B cell (primary cell): ENCODE measurements at regions not wholly inside any gene's neighbourhood (a gene's known extent, or its start where the extent isn't known, plus 50 kb on each side); places are given as distances from the start of the nearest gene placed in this dataset.

Experiments
- ATAC-seq: fragments of 200-7000 bp; cut with Tn5 transposase; one replicate; pipeline ENCODE4 v1.10.0; 2021; ENCODE audit warnings: low read depth, mild to moderate bottlenecking, moderate number of reproducible peaks, moderate library complexity
- CTCF ChIA-PET: fragments of 350-600 bp; sonication (Branson Sonifier 250); formaldehyde crosslinking; loops from one replicate; lab custom pipeline; 2021; ENCODE audit warnings: antibody characterized with exemption, inconsistent platforms; lab: Charles Lee
- POLR2A ChIA-PET: fragments of 350-600 bp; sonication (Branson Sonifier 250); formaldehyde crosslinking; loops from one replicate; lab custom pipeline; 2021; ENCODE audit warnings: antibody characterized with exemption; lab: Charles Lee
- DNase-seq: peaks from one replicate; pipeline ENCODE4 v3.0.0; 2013
- H2AFZ ChIP-seq: 2 replicates; pipeline ENCODE4 v1.6.1; 2012; ENCODE audit warnings: mild to moderate bottlenecking, low read depth, low read length; ENCODE audit not compliant: insufficient read depth, poor library complexity, severe bottlenecking
- H3K27ac ChIP-seq, 2 donors: 1 replicate in 1 of 2; 2 replicates in 1 of 2; pipeline ENCODE4 v1.5.1; 2012 to 2013; ENCODE audit warnings: low read length in 2 of 2, mild to moderate bottlenecking in 2 of 2, moderate library complexity in 1 of 2
- H3K27me3 ChIP-seq, 4 experiments: fragments of 200-600 bp in 1 of 4; sonication (generic) in 1 of 4; replicated peaks in 1 of 4; 1 replicate in 2 of 4; 2 replicates in 2 of 4; pipeline versions ENCODE4 v1.6.1 to v1.7.0; 2013 to 2016; ENCODE audit warnings: low read length in 3 of 4, mild to moderate bottlenecking in 2 of 4, mixed read lengths in 1 of 4, moderate library complexity in 1 of 4; ENCODE audit not compliant: insufficient read depth in 4 of 4, control insufficient read depth in 3 of 4; ENCODE audit errors: control extremely low read depth in 1 of 4
- H3K36me3 ChIP-seq, 2 experiments: replicated peaks in 1 of 2; 1 replicate in 1 of 2; 2 replicates in 1 of 2; pipeline versions ENCODE4 v1.6.1 to v1.7.1; 2013; ENCODE audit warnings: low read length in 1 of 2; ENCODE audit not compliant: insufficient read depth in 2 of 2, control insufficient read depth in 1 of 2; ENCODE audit errors: control extremely low read depth in 1 of 2, extremely low read depth in 1 of 2
- H3K4me1 ChIP-seq, 2 donors: fragments of 200-600 bp in 1 of 2; sonication (generic) in 1 of 2; 1 replicate in 1 of 2; 2 replicates in 1 of 2; pipeline versions ENCODE4 v1.5.1 to v1.6.1; 2013 to 2017; ENCODE audit warnings: low read length in 2 of 2; ENCODE audit not compliant: control insufficient read depth in 2 of 2, insufficient read depth in 2 of 2
- H3K4me2 ChIP-seq: replicated peaks from 2 replicates; pipeline ENCODE3; 2012; ENCODE audit warnings: mild to moderate bottlenecking, low read depth, low read length; ENCODE audit not compliant: poor library complexity, severe bottlenecking
- H3K4me3 ChIP-seq, 5 experiments: fragments of 200-600 bp in 1 of 5; sonication (generic) in 1 of 5; 1 replicate in 3 of 5; 2 replicates in 2 of 5; pipeline versions ENCODE4 v1.5.1 to v1.7.0; 2011 to 2016; ENCODE audit warnings: low read length in 4 of 5, mild to moderate bottlenecking in 4 of 5, low read depth in 2 of 5, control low read depth in 1 of 5, moderate library complexity in 1 of 5; ENCODE audit not compliant: insufficient read depth in 1 of 5; ENCODE audit errors: control extremely low read depth in 1 of 5, extremely low read depth in 1 of 5
- H3K79me2 ChIP-seq: fragments of 200-600 bp; sonication (generic); one replicate; pipeline ENCODE4 v1.6.0; 2016; ENCODE audit warnings: low read length; ENCODE audit not compliant: control insufficient read depth, insufficient read depth
- H3K9ac ChIP-seq: fragments of 200-600 bp; sonication (generic); 2 replicates; pipeline ENCODE4 v1.6.1; 2017; ENCODE audit warnings: mild to moderate bottlenecking, low read length, moderate library complexity
- H3K9me3 ChIP-seq, 3 donors: one replicate each; pipeline versions ENCODE4 v1.6.1 to v1.7.1; 2013; ENCODE audit warnings: low read length in 2 of 3; ENCODE audit not compliant: control insufficient read depth in 2 of 3, insufficient read depth in 1 of 3; ENCODE audit errors: control extremely low read depth in 1 of 3
- H4K20me1 ChIP-seq: 2 replicates; pipeline ENCODE4 v1.6.0; 2012; ENCODE audit warnings: mild to moderate bottlenecking, low read length; ENCODE audit not compliant: insufficient read depth, control insufficient read depth, poor library complexity, severe bottlenecking
- H3K27ac Mint-ChIP-seq: one replicate; pipeline ENCODE4 v1.8.0; 2021; ENCODE audit warnings: mixed read lengths
- H3K27me3 Mint-ChIP-seq: one replicate; pipeline ENCODE4 v1.8.0; 2021; ENCODE audit warnings: mixed read lengths
- H3K4me1 Mint-ChIP-seq: one replicate; pipeline ENCODE4 v1.8.0; 2021; ENCODE audit warnings: mixed read lengths
- H3K4me3 Mint-ChIP-seq: one replicate; pipeline ENCODE4 v1.8.0; 2021; ENCODE audit warnings: mixed read lengths
- H3K9me3 Mint-ChIP-seq: one replicate; pipeline ENCODE4 v1.8.0; 2022; ENCODE audit warnings: mixed read lengths; ENCODE audit not compliant: insufficient read depth
- CTCF ChIP-seq: fragments of 200-600 bp; IDR thresholded peaks from one replicate; pipeline ENCODE4 v1.8.0; 2022; ENCODE audit warnings: antibody characterized with exemption, mild to moderate bottlenecking
- EZH2 ChIP-seq: IDR thresholded peaks from 2 replicates; pipeline ENCODE4 v1.6.1; 2012; ENCODE audit warnings: borderline replicate concordance, low read depth, mild to moderate bottlenecking, moderate library complexity, low read length; ENCODE audit not compliant: insufficient read depth, poor library complexity, severe bottlenecking
- WGBS: methylation state at CpG from one replicate; pipeline ENCODE4 v1.1.5; 2013; ENCODE audit warnings: missing lambda C conversion rate; ENCODE audit not compliant: insufficient coverage; 5-methylcytosine and 5-hydroxymethylcytosine counted together
- intact Hi-C: fragments of 100-400 bp; cut with micrococcal nuclease; formaldehyde crosslinking; loops from one replicate; pipeline ENCODE4 v1.10.0; 2022

- no peak overlapping the region for H2AFZ ChIP-seq
- H3K4me3 ChIP-seq = no peak overlapping the region
- DNase-seq (no peak), ATAC-seq (no peak)
- Mint-ChIP-seq H3K4me3 (no peak overlapping the region), H3K9me3 (no peaks in the 10 kb centered on the region), H3K27me3 (peaks cover 37% of the 10 kb centered on the region), H3K27ac (no peak overlapping the region), H3K4me1 (no peaks in the 10 kb centered on the region)
- H3K4me2 ChIP-seq = no peak overlapping the region
- H3K4me1 ChIP-seq = no peaks in the 10 kb centered on the region
- POLR2A ChIA-PET = no interaction called here
- CTCF ChIA-PET = interaction anchor here (1.4 kb wide), 1 partner anchor 14 kb away, joined by 7 read pairs; no protein-coding TSS in a partner anchor
- H3K27ac ChIP-seq = no peak overlapping the region
- H3K79me2 ChIP-seq = no peaks in the 10 kb centered on the region
- H3K27me3 ChIP-seq = peaks cover 0 to 8% (median 1%) of the 10 kb centered on the region in 4 experiments
- WGBS = 100% methylated on average over 1 of the region's 1 CpG
- no peak overlapping the region for H3K9ac ChIP-seq
- intact Hi-C loops = no loop called here
- H3K36me3 ChIP-seq = no peaks in the 10 kb centered on the region
- H3K9me3 ChIP-seq = no peaks in the 10 kb centered on the region
- TF ChIP-seq EZH2 (no peak), CTCF (no peak)
- no peaks in the 10 kb centered on the region for H4K20me1 ChIP-seq
These were observed 151.9 kb downstream of the EMP1 start for GRCh38 chr12:13348464-13348863.

GRCh38 chr12:13347241-13348043, 150.9 kb downstream of the EMP1 start:
- Histone ChIP-seq H3K27ac (no peak overlapping the region), H4K20me1 (no peaks in the 10 kb centered on the region), H3K36me3 (no peaks in the 10 kb centered on the region), H3K4me1 (no peaks in the 10 kb centered on the region), H3K9ac (no peak overlapping the region), H3K27me3 (peaks cover 0 to 8% (median 2%) of the 10 kb centered on the region in 4 experiments), H2AFZ (no peak overlapping the region), H3K4me2 (no peak overlapping the region), H3K9me3 (no peaks in the 10 kb centered on the region), H3K79me2 (no peaks in the 10 kb centered on the region), H3K4me3 (no peak overlapping the region)
- Mint-ChIP-seq H3K4me3 (no peak overlapping the region), H3K4me1 (no peaks in the 10 kb centered on the region), H3K27ac (no peak overlapping the region), H3K9me3 (no peaks in the 10 kb centered on the region), H3K27me3 (peaks cover 43% of the 10 kb centered on the region)
- ChIA-PET CTCF (interaction anchor here (1.4 kb wide), 1 partner anchor 15 kb away, joined by 7 read pairs; no protein-coding TSS in a partner anchor), POLR2A (no interaction called here)
- ATAC-seq (no peak), DNase-seq (no peak)
- intact Hi-C loops = no loop called here
- TF ChIP-seq CTCF (no peak), EZH2 (no peak)
- WGBS = 100% methylated on average over 1 of the region's 4 CpGs
